ENCODE measurements at regions not wholly inside any gene's neighbourhood (a gene's known extent, or its start where the extent isn't known, plus 50 kb on each side); places are given as distances from the start of the nearest gene placed in this dataset.
"Not testable (repeated sequence)": the region's sequence is repeated elsewhere in the genome, so short reads cannot be mapped to it uniquely, and the experiment has no call there.

DNA sequence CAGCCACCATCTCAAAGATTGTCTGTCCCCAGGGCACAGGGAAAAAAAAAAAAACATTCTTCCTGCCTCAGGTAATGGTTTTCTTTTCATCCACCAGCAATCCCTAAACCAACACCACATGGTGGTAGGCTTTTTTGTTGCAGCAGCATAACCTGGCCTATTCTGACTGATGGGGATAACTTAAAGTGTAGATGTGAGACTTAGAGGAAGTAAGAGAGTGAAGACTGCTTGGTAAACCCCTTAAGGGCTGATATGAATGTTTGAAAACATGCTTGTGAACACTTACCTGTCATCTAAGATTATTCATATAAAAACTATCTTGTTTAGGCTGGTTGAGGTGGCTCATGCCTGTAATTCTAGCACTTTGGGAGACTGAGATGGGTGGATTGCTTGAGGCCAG, 130.2 kb upstream of the RAP1B start:
- H3K4me1 ChIP-seq, result peaks cover 0 to 5% (median 0%) of the 10 kb centered on the region in 3 donors
- no peaks in the 10 kb centered on the region for H3K36me3 ChIP-seq
- intact Hi-C loops (cut with DNase I), result no loop called here
- no peaks in the 10 kb centered on the region for H3K9me3 ChIP-seq
- DNase-seq, result no peak
- no peaks in the 10 kb centered on the region for H3K27me3 ChIP-seq
- no peak overlapping the region for H3K4me3 ChIP-seq
- no peak for TF ChIP-seq POLR2A (IDR thresholded peaks at IDR 0.05)
- TF ChIP-seq, protein P1, sequence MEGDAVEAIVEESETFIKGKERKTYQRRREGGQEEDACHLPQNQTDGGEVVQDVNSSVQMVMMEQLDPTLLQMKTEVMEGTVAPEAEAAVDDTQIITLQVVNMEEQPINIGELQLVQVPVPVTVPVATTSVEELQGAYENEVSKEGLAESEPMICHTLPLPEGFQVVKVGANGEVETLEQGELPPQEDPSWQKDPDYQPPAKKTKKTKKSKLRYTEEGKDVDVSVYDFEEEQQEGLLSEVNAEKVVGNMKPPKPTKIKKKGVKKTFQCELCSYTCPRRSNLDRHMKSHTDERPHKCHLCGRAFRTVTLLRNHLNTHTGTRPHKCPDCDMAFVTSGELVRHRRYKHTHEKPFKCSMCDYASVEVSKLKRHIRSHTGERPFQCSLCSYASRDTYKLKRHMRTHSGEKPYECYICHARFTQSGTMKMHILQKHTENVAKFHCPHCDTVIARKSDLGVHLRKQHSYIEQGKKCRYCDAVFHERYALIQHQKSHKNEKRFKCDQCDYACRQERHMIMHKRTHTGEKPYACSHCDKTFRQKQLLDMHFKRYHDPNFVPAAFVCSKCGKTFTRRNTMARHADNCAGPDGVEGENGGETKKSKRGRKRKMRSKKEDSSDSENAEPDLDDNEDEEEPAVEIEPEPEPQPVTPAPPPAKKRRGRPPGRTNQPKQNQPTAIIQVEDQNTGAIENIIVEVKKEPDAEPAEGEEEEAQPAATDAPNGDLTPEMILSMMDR (IDR thresholded peaks at IDR 0.05), result no peak
- H3K27ac ChIP-seq, result peak overlapping the region in 1 of 4 donors; percentile 47

DNA sequence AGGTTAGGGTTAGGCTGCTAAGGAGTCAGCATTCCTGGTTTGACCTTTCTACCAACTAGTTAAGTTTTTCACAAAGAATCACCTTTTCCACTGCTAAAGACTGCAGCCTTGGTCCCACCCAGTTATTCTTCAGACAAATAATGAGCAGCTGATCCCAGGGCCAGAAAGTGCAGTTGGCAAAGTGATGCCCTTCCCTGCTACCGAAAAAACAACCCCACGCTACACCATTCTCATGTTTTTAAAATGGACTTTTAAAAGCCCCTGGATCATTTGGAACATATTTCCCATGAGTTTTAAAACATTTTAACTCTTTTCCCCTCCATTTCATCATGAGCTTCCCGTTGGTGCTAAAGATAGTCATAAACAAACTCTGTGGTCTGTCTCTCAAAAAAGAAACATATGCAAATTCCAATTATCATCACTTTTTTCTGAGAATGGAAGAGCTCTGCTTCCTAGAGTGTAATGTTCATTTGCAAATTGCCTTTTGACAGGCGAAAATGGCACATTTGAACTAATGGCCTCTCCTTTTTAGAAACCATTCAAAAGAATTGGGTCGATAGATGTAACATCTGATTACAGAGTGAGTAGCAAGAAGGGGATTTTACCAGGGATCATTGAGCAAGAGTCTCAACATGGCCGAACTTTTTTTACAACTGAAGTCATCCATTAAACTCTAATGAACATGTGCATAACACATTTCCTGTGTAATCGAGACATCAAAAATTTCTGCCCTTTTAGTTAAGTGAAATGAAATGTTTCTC, 129.3 kb upstream of the RAP1B start:
- intact Hi-C loops (cut with DNase I), result no loop called here
- no peak for DNase-seq
- TF ChIP-seq POLR2A (IDR thresholded peaks at IDR 0.05), result no peak
- TF ChIP-seq, protein P1 (IDR thresholded peaks at IDR 0.05), result no peak
- no peaks in the 10 kb centered on the region for H3K9me3 ChIP-seq
- 39 to 55% methylated on average over 7 of the region's 7 CpGs for WGBS, 2 donors
- H3K36me3 ChIP-seq, result no peaks in the 10 kb centered on the region
- no peak overlapping the region for H3K4me3 ChIP-seq
- peak overlapping the region in 3 of 4 donors; percentile 6 to 47 (median 13) for H3K27ac ChIP-seq
- no peaks in the 10 kb centered on the region for H3K27me3 ChIP-seq
- peaks cover 0 to 5% (median 0%) of the 10 kb centered on the region in 3 donors for H3K4me1 ChIP-seq

DNA sequence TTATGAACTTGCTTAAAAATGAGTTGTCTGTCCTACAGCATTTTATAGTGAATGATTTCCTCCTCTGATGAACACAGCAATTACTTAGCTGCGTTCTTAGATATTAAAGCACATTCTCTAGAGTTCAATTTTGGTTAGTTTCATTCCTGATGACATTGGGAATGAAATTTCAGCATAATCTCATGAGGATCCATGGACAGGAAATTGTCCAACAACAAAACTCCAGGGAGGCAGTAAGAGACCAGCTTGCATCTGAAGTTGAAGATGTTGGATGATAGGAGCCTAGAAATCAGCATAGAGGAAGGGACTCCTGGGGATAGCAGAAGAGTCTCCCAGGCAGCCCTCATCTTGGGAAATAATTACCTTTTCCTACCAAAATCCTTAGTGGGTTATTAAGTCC, 128.7 kb upstream of the RAP1B start:
- Histone ChIP-seq H3K9me3 (no peaks in the 10 kb centered on the region), H3K27ac (no peak overlapping the region), H3K4me1 (peaks cover 0 to 5% (median 0%) of the 10 kb centered on the region in 3 donors), H3K4me3 (no peak overlapping the region), H3K27me3 (no peaks in the 10 kb centered on the region), H3K36me3 (no peaks in the 10 kb centered on the region)
- no peak for DNase-seq
- intact Hi-C loops (cut with DNase I), result no loop called here
- TF ChIP-seq, protein P1 (IDR thresholded peaks at IDR 0.05), result no peak
- no peak for TF ChIP-seq POLR2A (IDR thresholded peaks at IDR 0.05)
- 73 to 85% methylated on average over 1 of the region's 1 CpG for WGBS, 2 donors

DNA sequence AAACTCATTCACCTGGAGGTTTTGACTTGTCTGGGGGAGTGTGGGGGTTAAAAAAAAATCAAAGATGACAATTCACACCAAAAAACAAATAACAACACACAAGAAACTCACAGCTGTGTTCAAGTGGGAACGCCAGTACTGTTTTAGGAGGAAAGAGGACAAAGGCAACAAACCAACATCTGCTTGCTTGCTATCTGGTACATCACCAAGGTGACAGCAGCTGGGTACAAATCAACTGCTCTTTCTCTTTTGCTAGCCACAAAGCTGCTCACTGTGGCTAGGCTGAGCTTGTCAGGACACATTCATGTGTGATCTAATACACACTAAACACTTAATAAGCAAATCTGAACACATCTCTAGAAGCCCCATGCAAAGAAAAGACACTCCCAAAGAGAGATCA, 128.0 kb upstream of the RAP1B start:
- Histone ChIP-seq H3K27me3 (peaks cover 0 to 3% (median 0%) of the 10 kb centered on the region in 4 donors), H3K4me3 (no peak overlapping the region), H3K9me3 (no peaks in the 10 kb centered on the region), H3K4me1 (peaks cover 0 to 5% (median 0%) of the 10 kb centered on the region in 3 donors), H3K27ac (no peak overlapping the region), H3K36me3 (no peaks in the 10 kb centered on the region)
- 64 to 73% methylated on average over 1 of the region's 1 CpG for WGBS, 2 donors
- TF ChIP-seq, protein P1 (IDR thresholded peaks at IDR 0.05), result no peak
- TF ChIP-seq POLR2A (IDR thresholded peaks at IDR 0.05), result no peak
- no peak for DNase-seq
- intact Hi-C loops (cut with DNase I), result no loop called here

DNA sequence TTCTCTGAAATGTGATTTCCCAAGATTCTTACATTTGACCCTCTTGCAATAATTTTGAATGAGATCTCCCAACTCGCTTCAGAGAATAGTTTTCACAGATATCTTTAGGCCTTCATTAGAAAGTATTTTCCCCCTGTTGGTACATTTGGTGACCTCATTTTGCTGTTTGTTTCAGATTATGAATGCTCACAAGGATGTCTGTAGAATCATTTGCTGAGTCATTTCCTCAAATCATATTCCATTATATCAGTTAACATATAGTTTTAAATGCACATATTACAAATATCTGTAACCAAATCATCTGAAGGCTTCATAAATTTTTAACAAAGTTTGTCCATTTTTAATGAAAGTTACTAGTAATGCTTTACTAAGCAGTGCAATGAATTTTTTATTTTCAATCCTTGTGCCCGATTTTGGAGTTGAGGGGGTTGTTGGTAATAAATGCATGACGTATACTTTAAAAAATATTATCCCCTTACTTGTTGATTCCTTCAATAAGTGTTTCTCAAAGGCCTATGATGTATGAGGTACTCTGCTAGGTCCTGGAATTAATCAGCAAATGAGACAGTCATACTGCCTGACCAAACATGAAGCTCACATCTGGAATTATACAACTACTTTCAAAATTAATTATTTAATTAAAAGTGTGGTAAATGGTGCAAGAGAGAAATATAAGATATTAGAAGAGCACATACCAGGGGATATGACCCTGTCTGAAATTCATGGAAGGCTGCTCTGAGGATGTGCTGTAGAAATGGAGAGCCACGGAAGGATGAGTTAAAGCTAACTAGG, 126.9 kb upstream of the RAP1B start:
- WGBS, 2 donors, result 89 to 91% methylated on average over 4 of the region's 4 CpGs
- no peak overlapping the region for H3K4me3 ChIP-seq
- peaks cover 0 to 7% (median 0%) of the 10 kb centered on the region in 4 donors for H3K27me3 ChIP-seq
- TF ChIP-seq POLR2A (IDR thresholded peaks at IDR 0.05), result no peak
- TF ChIP-seq, protein P1 (IDR thresholded peaks at IDR 0.05), result no peak
- intact Hi-C loops (cut with DNase I), result no loop called here
- DNase-seq, result no peak
- no peak overlapping the region for H3K27ac ChIP-seq
- no peaks in the 10 kb centered on the region for H3K9me3 ChIP-seq
- H3K4me1 ChIP-seq, result peaks cover 0 to 5% (median 0%) of the 10 kb centered on the region in 3 donors
- no peaks in the 10 kb centered on the region for H3K36me3 ChIP-seq

DNA sequence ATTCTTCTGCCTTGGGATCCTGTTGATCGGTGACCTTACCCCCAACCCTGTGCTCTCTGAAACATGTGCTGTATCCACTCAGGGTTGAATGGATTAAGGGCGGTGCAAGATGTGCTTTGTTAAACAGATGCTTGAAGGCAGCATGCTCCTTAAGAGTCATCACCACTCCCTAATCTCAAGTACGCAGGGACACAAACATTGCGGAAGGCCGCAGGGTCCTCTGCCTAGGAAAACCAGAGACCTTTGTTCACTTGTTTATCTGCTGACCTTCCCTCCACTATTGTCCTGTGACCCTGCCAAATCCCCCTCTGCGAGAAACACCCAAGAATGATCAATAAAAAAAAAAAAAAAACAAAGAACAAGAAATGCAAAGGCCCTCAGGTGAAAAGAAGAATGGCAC, 126.1 kb upstream of the RAP1B start:
- H3K27ac ChIP-seq; H3K4me3 ChIP-seq; DNase-seq; H3K27me3 ChIP-seq; H3K4me1 ChIP-seq; H3K9me3 ChIP-seq; intact Hi-C loops (cut with DNase I); H3K36me3 ChIP-seq: not testable (repeated sequence)
- 86 to 92% methylated on average over 1 to 4 of the region's 6 CpGs for WGBS, 2 donors

DNA sequence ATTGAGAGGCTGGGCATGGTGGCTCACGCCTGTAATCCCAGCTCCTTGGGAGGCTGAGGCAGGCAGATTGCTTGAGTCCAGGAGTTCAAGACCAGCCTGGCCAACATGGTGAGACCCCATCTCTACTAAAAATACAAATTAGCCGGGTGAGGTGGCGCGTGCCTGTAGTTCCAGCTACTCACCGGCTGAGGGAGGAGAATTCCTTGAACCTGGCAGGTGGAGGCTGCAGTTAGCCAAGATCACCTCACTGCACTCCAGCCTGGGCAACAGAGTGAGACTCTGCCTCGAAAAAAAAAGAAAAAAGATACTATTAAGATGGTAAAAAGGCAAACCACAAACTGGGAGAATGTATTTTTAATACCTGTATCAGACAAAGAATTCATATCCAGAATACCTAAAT, 124.2 kb upstream of the RAP1B start:
- H3K27ac ChIP-seq; H3K4me1 ChIP-seq; intact Hi-C loops (cut with DNase I); H3K9me3 ChIP-seq; H3K27me3 ChIP-seq; H3K4me3 ChIP-seq; DNase-seq; H3K36me3 ChIP-seq: not testable (repeated sequence)
- 72 to 100% methylated on average over 1 to 6 of the region's 6 CpGs for WGBS, 2 donors
